GM12873 (cell line): ENCODE measurements at regions not wholly inside any gene's neighbourhood (a gene's known extent, or its start where the extent isn't known, plus 50 kb on each side); places are given as distances from the start of the nearest gene placed in this dataset.

Experiments
- CTCF ChIP-seq: IDR thresholded peaks from 2 replicates; pipeline ENCODE4 v1.5.1; 2012; ENCODE audit warnings: low read depth, mild to moderate bottlenecking, moderate library complexity, low read length, control low read depth; ENCODE audit not compliant: insufficient read depth; ENCODE audit errors: missing control alignments

GRCh38 chr5:28328681-28329080 lies 1290.3 kb upstream of the CDH9 start:
- TF ChIP-seq CTCF = no peak

- no peak for TF ChIP-seq CTCF
Observed at GRCh38 chr5:28324174-28324573, 1285.8 kb upstream of the CDH9 start.

GRCh38 chr5:28313953-28314352 lies 1275.6 kb upstream of the CDH9 start:
- TF ChIP-seq CTCF = no peak

GRCh38 chr5:28313321-28313951 lies 1275.0 kb upstream of the CDH9 start:
- TF ChIP-seq CTCF = no peak

GRCh38 chr5:28310696-28311095 lies 1272.3 kb upstream of the CDH9 start:
- no peak for TF ChIP-seq CTCF

GRCh38 chr5:28305891-28306290 lies 1267.5 kb upstream of the CDH9 start:
- TF ChIP-seq CTCF = no peak

- TF ChIP-seq CTCF = no peak
Observed at GRCh38 chr5:28301712-28302111, 1263.3 kb upstream of the CDH9 start.
